HG03095 (cell line): ENCODE measurements at regions not wholly inside any gene's neighbourhood (a gene's known extent, or its start where the extent isn't known, plus 50 kb on each side); places are given as distances from the start of the nearest gene placed in this dataset.
"Not testable (repeated sequence)": the region's sequence is repeated elsewhere in the genome, so short reads cannot be mapped to it uniquely, and the experiment has no call there.

Source experiments
- ATAC-seq: cut with Tn5 transposase; IDR thresholded peaks from one replicate; pipeline ENCODE4 v1.9.1; 2021; ENCODE audit warnings: moderate library complexity; ENCODE audit not compliant: unreplicated experiment

DNA sequence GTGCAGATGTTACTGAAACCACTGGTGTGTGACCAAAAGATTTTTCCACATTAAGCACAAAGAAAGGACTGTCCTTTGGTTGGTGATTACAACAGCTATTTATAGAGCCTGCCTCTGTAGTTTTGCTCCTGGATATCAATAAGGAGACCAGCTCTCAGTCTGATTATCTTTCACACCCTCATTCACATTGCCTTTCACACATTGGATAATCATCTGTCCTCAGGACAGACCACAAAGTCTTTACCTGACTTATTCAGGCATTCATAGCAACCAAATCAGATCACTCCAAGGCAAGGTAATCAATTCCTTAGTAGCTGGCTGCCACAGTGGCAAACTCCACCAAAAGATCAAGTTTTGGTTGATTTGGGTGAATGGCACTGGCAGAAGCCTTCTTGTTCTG, 59.6 kb upstream of the CPSF6 start:
- no peak for ATAC-seq

GRCh38 chr12:69187572-69187971, 51.8 kb upstream of the CPSF6 start:
- ATAC-seq = not testable (repeated sequence)

DNA sequence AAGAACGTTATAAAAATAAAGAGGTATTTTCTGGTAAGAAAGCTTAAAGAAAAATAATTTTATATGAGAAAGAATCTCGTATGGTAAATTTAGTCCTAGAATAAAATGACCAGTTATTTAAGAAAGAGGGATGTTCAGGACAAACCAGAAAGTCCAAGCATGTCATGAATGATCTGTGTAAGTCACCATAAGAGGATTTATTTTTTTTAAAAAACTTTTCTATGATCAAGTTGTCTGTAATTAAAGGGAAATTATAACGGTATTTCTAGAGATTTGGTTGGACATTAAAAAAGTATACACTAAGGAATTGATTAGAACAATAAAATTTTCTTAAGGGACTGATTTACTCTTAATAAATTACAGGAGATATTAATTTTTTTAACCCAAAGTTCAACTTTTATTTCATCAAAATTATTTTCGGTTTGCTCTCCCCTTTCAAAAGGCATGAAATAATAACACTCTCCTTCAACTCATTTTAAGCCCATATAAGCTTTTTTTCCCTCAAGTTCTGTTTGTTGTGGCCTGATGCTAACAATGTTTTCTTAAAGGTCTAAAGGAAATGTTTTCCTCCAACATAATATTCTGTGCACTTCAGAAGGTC, 49.9 kb upstream of the CPSF6 start:
- no peak for ATAC-seq
